Karpas-422 (cell line): ENCODE measurements at regions not wholly inside any gene's neighbourhood (a gene's known extent, or its start where the extent isn't known, plus 50 kb on each side); places are given as distances from the start of the nearest gene placed in this dataset.

Experiments used
- DNase-seq: peaks from one replicate; pipeline ENCODE4 v3.0.0-alpha.2; 2015
- H2AFZ ChIP-seq: fragments of 200-600 bp; sonication (generic); 2 replicates; pipeline ENCODE4 v1.6.1; 2014; ENCODE audit warnings: antibody characterized with exemption, low read length, mixed read lengths
- H3K27ac ChIP-seq: fragments of 200-600 bp; sonication (generic); 2 replicates; pipeline ENCODE4 v1.5.1; 2014; ENCODE audit warnings: mild to moderate bottlenecking, low read length, moderate library complexity
- H3K27me3 ChIP-seq: fragments of 200-600 bp; sonication (generic); 2 replicates; pipeline ENCODE4 v1.6.1; 2014; ENCODE audit warnings: low read length, mixed read lengths
- H3K36me3 ChIP-seq: fragments of 200-600 bp; sonication (generic); 2 replicates; pipeline ENCODE4 v1.6.1; 2014; ENCODE audit warnings: low read length, mixed read lengths; ENCODE audit not compliant: insufficient read depth
- H3K4me1 ChIP-seq: fragments of 200-600 bp; sonication (generic); 2 replicates; pipeline ENCODE4 v1.6.1; 2014; ENCODE audit warnings: mild to moderate bottlenecking, low read length, mixed read lengths
- H3K4me2 ChIP-seq: fragments of 200-600 bp; sonication (generic); 2 replicates; pipeline ENCODE4 v1.6.1; 2014; ENCODE audit warnings: low read length, low read depth, mild to moderate bottlenecking; ENCODE audit not compliant: poor library complexity, severe bottlenecking
- H3K4me3 ChIP-seq: fragments of 200-600 bp; sonication (generic); 2 replicates; pipeline ENCODE4 v1.5.1; 2014; ENCODE audit warnings: mild to moderate bottlenecking, antibody characterized with exemption, low read length, mixed read lengths
- H3K79me2 ChIP-seq: fragments of 200-600 bp; sonication (generic); 2 replicates; pipeline ENCODE4 v1.6.1; 2014; ENCODE audit warnings: mild to moderate bottlenecking, low read length, mixed read lengths
- H3K9ac ChIP-seq: fragments of 200-600 bp; sonication (generic); 2 replicates; pipeline ENCODE4 v1.6.0; 2014; ENCODE audit warnings: low read length
- H3K9me2 ChIP-seq: fragments of 200-600 bp; sonication (generic), shearing (Covaris generic); replicated peaks from 2 replicates; pipeline ENCODE4 v1.6.0; 2014; ENCODE audit warnings: mild to moderate bottlenecking, low read length, moderate library complexity; ENCODE audit not compliant: insufficient read depth
- H3K9me3 ChIP-seq: fragments of 300-700, 200-600 bp; sonication (generic); 2 replicates; pipeline ENCODE4 v1.6.1; 2014; ENCODE audit warnings: low read length, mixed read lengths
- H4K20me1 ChIP-seq: fragments of 200-600 bp; sonication (generic); 2 replicates; pipeline ENCODE4 v1.6.1; 2014; ENCODE audit warnings: mild to moderate bottlenecking, antibody characterized with exemption, low read length, low read depth; ENCODE audit not compliant: insufficient read depth

- no peak for DNase-seq
- Histone ChIP-seq H2AFZ (no peak overlapping the region), H3K27me3 (no peaks in the 10 kb centered on the region), H3K79me2 (no peaks in the 10 kb centered on the region), H3K4me1 (no peaks in the 10 kb centered on the region), H3K4me2 (no peak overlapping the region), H3K9me3 (no peaks in the 10 kb centered on the region), H3K27ac (no peak overlapping the region), H3K4me3 (no peak overlapping the region), H4K20me1 (no peaks in the 10 kb centered on the region), H3K9ac (no peak overlapping the region), H3K36me3 (no peaks in the 10 kb centered on the region), H3K9me2 (no peaks in the 10 kb centered on the region)
Observed at GRCh38 chr7:68688416-68689086, 909.7 kb upstream of the AUTS2 start.

- DNase-seq = no peak
- Histone ChIP-seq H3K4me1 (no peaks in the 10 kb centered on the region), H3K27me3 (no peaks in the 10 kb centered on the region), H4K20me1 (no peaks in the 10 kb centered on the region), H3K79me2 (no peaks in the 10 kb centered on the region), H2AFZ (no peak overlapping the region), H3K9me3 (no peaks in the 10 kb centered on the region), H3K4me2 (no peak overlapping the region), H3K4me3 (no peak overlapping the region), H3K9me2 (no peaks in the 10 kb centered on the region), H3K27ac (no peak overlapping the region), H3K36me3 (no peaks in the 10 kb centered on the region), H3K9ac (no peak overlapping the region)
Observed at GRCh38 chr7:68689087-68689433, 909.2 kb upstream of the AUTS2 start.

- Histone ChIP-seq H2AFZ (no peak overlapping the region), H3K4me1 (no peaks in the 10 kb centered on the region), H3K27ac (no peak overlapping the region), H3K9me3 (no peaks in the 10 kb centered on the region), H3K9me2 (no peaks in the 10 kb centered on the region), H3K4me2 (no peak overlapping the region), H3K36me3 (no peaks in the 10 kb centered on the region), H3K4me3 (no peak overlapping the region), H3K79me2 (no peaks in the 10 kb centered on the region), H4K20me1 (no peaks in the 10 kb centered on the region), H3K27me3 (no peaks in the 10 kb centered on the region), H3K9ac (no peak overlapping the region)
- DNase-seq = no peak
Observed at GRCh38 chr7:68691261-68692216, 906.7 kb upstream of the AUTS2 start.

- Histone ChIP-seq H3K9me3 (no peaks in the 10 kb centered on the region), H3K79me2 (no peaks in the 10 kb centered on the region), H3K4me1 (no peaks in the 10 kb centered on the region), H4K20me1 (no peaks in the 10 kb centered on the region), H3K9ac (no peak overlapping the region), H3K4me3 (no peak overlapping the region), H3K27me3 (no peaks in the 10 kb centered on the region), H2AFZ (no peak overlapping the region), H3K4me2 (no peak overlapping the region), H3K36me3 (no peaks in the 10 kb centered on the region), H3K9me2 (no peaks in the 10 kb centered on the region), H3K27ac (no peak overlapping the region)
- no peak for DNase-seq
Observed at GRCh38 chr7:68692511-68692910, 905.8 kb upstream of the AUTS2 start.

GRCh38 chr7:68694656-68695055 is 903.6 kb upstream of the AUTS2 start:
- H3K9me2 ChIP-seq = no peaks in the 10 kb centered on the region
- no peaks in the 10 kb centered on the region for H3K9me3 ChIP-seq
- no peaks in the 10 kb centered on the region for H3K79me2 ChIP-seq
- H3K9ac ChIP-seq = no peak overlapping the region
- no peaks in the 10 kb centered on the region for H3K4me1 ChIP-seq
- H3K4me3 ChIP-seq = no peak overlapping the region
- no peak overlapping the region for H3K4me2 ChIP-seq
- H4K20me1 ChIP-seq = no peaks in the 10 kb centered on the region
- no peak overlapping the region for H3K27ac ChIP-seq
- no peaks in the 10 kb centered on the region for H3K36me3 ChIP-seq
- DNase-seq = no peak
- H2AFZ ChIP-seq = no peak overlapping the region
- no peaks in the 10 kb centered on the region for H3K27me3 ChIP-seq

GRCh38 chr7:68697796-68698280 is 900.4 kb upstream of the AUTS2 start:
- Histone ChIP-seq H3K27ac (no peak overlapping the region), H3K79me2 (no peaks in the 10 kb centered on the region), H3K27me3 (no peaks in the 10 kb centered on the region), H3K4me3 (no peak overlapping the region), H3K9me3 (no peaks in the 10 kb centered on the region), H3K9ac (no peak overlapping the region), H3K4me2 (no peak overlapping the region), H2AFZ (no peak overlapping the region), H4K20me1 (no peaks in the 10 kb centered on the region), H3K9me2 (no peaks in the 10 kb centered on the region), H3K4me1 (no peaks in the 10 kb centered on the region), H3K36me3 (no peaks in the 10 kb centered on the region)
- no peak for DNase-seq

- Histone ChIP-seq H4K20me1 (no peaks in the 10 kb centered on the region), H3K9me3 (no peaks in the 10 kb centered on the region), H3K4me3 (no peak overlapping the region), H3K9ac (no peak overlapping the region), H3K4me1 (no peaks in the 10 kb centered on the region), H3K79me2 (no peaks in the 10 kb centered on the region), H3K9me2 (no peaks in the 10 kb centered on the region), H3K36me3 (no peaks in the 10 kb centered on the region), H3K4me2 (no peak overlapping the region), H3K27me3 (0 out of 2 replicates have a peak, but pooled peaks cover 2% of the 10 kb centered on the region), H3K27ac (no peak overlapping the region), H2AFZ (no peak overlapping the region)
- no peak for DNase-seq
Observed at GRCh38 chr7:68699090-68699711, 899.1 kb upstream of the AUTS2 start.

- H3K4me3 ChIP-seq = no peak overlapping the region
- no peak overlapping the region for H2AFZ ChIP-seq
- H3K4me1 ChIP-seq = no peaks in the 10 kb centered on the region
- H3K27ac ChIP-seq = no peak overlapping the region
- no peaks in the 10 kb centered on the region for H3K36me3 ChIP-seq
- H3K27me3 ChIP-seq = peaks cover 5% of the 10 kb centered on the region; the same call in 1 of the 2 replicates
- H3K9ac ChIP-seq = no peak overlapping the region
- H3K79me2 ChIP-seq = no peaks in the 10 kb centered on the region
- no peaks in the 10 kb centered on the region for H3K9me2 ChIP-seq
- H4K20me1 ChIP-seq = no peaks in the 10 kb centered on the region
- DNase-seq = no peak
- H3K4me2 ChIP-seq = no peak overlapping the region
- no peaks in the 10 kb centered on the region for H3K9me3 ChIP-seq
Observed at GRCh38 chr7:68700414-68700813, 897.9 kb upstream of the AUTS2 start.
